Gastroesophageal sphincter (tissue), 4 donors: ENCODE measurements at regions not wholly inside any gene's neighbourhood (a gene's known extent, or its start where the extent isn't known, plus 50 kb on each side); places are given as distances from the start of the nearest gene placed in this dataset.

ENCODE experiments used
- ATAC-seq: fragments of 150-250 bp; one replicate; pipeline ENCODE4 v1.9.1; 2016; ENCODE audit warnings: mild to moderate bottlenecking, moderate library complexity
- H3K27ac ChIP-seq, 4 donors: fragments of 200-600 bp; sonication (generic) in 3 of 4; 1 replicate in 3 of 4; 2 replicates in 1 of 4; pipeline ENCODE4 v1.5.1; 2016 to 2019
- H3K27me3 ChIP-seq: fragments of 200-600 bp; sonication (generic); one replicate; pipeline ENCODE4 v1.5.1; 2019
- H3K36me3 ChIP-seq, 2 donors: fragments of 200-600 bp; sonication (generic); one replicate each; pipeline ENCODE4 v1.5.1; 2019; ENCODE audit warnings: control low read depth in 1 of 2
- H3K4me1 ChIP-seq, 3 donors: fragments of 200-600 bp; sonication (generic); 1 replicate in 2 of 3; 2 replicates in 1 of 3; pipeline ENCODE4 v1.5.1; 2016 to 2019; ENCODE audit warnings: control low read depth in 2 of 3
- H3K4me3 ChIP-seq, 2 donors: fragments of 200-600 bp; sonication (generic); one replicate each; pipeline ENCODE4 v1.5.1; 2019; ENCODE audit warnings: mild to moderate bottlenecking in 1 of 2, moderate library complexity in 1 of 2
- H3K9me3 ChIP-seq, 3 donors: fragments of 200-600 bp; sonication (generic); one replicate each; pipeline ENCODE4 v1.5.1; 2017 to 2019; ENCODE audit warnings: control low read depth in 2 of 3
- CTCF ChIP-seq, 4 experiments: fragments of 200-600 bp in 2 of 4; fragments of 450-650 bp in 2 of 4; sonication (generic) in 1 of 4; IDR thresholded peaks; one replicate each; pipeline ENCODE4 v1.5.1; 2017 to 2019; ENCODE audit warnings: antibody characterized with exemption in 4 of 4, mild to moderate bottlenecking in 2 of 4, moderate library complexity in 2 of 4
- EP300 ChIP-seq: sonication (generic); formaldehyde crosslinking; IDR thresholded peaks from one replicate; pipeline ENCODE4 v1.6.1; 2017; ENCODE audit warnings: antibody characterized with exemption, mild to moderate bottlenecking
- POLR2A ChIP-seq, 2 donors: fragments of 450-650 bp; IDR thresholded peaks; one replicate each; pipeline ENCODE4 v1.6.1; 2017; ENCODE audit warnings: antibody characterized with exemption in 2 of 2, mild to moderate bottlenecking in 2 of 2, moderate library complexity in 1 of 2
- POLR2AphosphoS5 ChIP-seq: sonication (generic); formaldehyde crosslinking; IDR thresholded peaks from one replicate; pipeline ENCODE4 v1.6.1; 2017; ENCODE audit warnings: antibody characterized with exemption
- WGBS, 2 donors: methylation state at CpG; one replicate each; pipeline ENCODE4 v1.1.5; 2018; ENCODE audit warnings: low coverage in 1 of 2; 5-methylcytosine and 5-hydroxymethylcytosine counted together

- no peak overlapping the region for H3K4me3 ChIP-seq
- WGBS, 2 donors = 91 to 100% methylated on average over 1 to 4 of the region's 7 CpGs
- no peak overlapping the region for H3K27ac ChIP-seq
- TF ChIP-seq POLR2A (IDR thresholded peaks at IDR 0.05) (no peak), CTCF (IDR thresholded peaks at IDR 0.05) (no peak), POLR2AphosphoS5 (no peak), EP300 (no peak)
- peaks cover 0 to 21% (median 7%) of the 10 kb centered on the region in 3 donors for H3K4me1 ChIP-seq
- no peak for ATAC-seq
- H3K36me3 ChIP-seq = no peaks in the 10 kb centered on the region
- H3K27me3 ChIP-seq = no peaks in the 10 kb centered on the region
- no peaks in the 10 kb centered on the region for H3K9me3 ChIP-seq
Observed at GRCh38 chrX:39739585-39739984, 358.2 kb downstream of the BCOR start.

- Histone ChIP-seq H3K4me3 (no peak overlapping the region), H3K27ac (no peak overlapping the region), H3K9me3 (no peaks in the 10 kb centered on the region), H3K4me1 (peaks cover 0 to 18% (median 7%) of the 10 kb centered on the region in 3 donors), H3K36me3 (no peaks in the 10 kb centered on the region), H3K27me3 (no peaks in the 10 kb centered on the region)
- no peak for ATAC-seq
- TF ChIP-seq EP300 (no peak), POLR2A (IDR thresholded peaks at IDR 0.05) (no peak), CTCF (IDR thresholded peaks at IDR 0.05) (no peak), POLR2AphosphoS5 (no peak)
- 83 to 85% methylated on average over 1 to 4 of the region's 5 CpGs for WGBS, 2 donors
Observed at GRCh38 chrX:39740078-39740477, 357.7 kb downstream of the BCOR start.

- no peaks in the 10 kb centered on the region for H3K27me3 ChIP-seq
- no peak overlapping the region for H3K4me3 ChIP-seq
- H3K27ac ChIP-seq = no peak overlapping the region
- 88 to 100% methylated on average over 1 of the region's 3 CpGs for WGBS, 2 donors
- H3K36me3 ChIP-seq = no peaks in the 10 kb centered on the region
- TF ChIP-seq POLR2AphosphoS5 = no peak
- TF ChIP-seq CTCF (IDR thresholded peaks at IDR 0.05) = no peak
- no peak for TF ChIP-seq EP300
- TF ChIP-seq POLR2A (IDR thresholded peaks at IDR 0.05) = no peak
- ATAC-seq = no peak
- H3K4me1 ChIP-seq = no peaks in the 10 kb centered on the region
- no peaks in the 10 kb centered on the region for H3K9me3 ChIP-seq
Observed at GRCh38 chrX:39741904-39742303, 355.9 kb downstream of the BCOR start.

GRCh38 chrX:39745818-39746217 lies 351.9 kb downstream of the BCOR start:
- H3K27ac ChIP-seq = no peak overlapping the region
- H3K4me3 ChIP-seq = no peak overlapping the region
- H3K9me3 ChIP-seq = no peaks in the 10 kb centered on the region
- H3K4me1 ChIP-seq = peaks cover 0 to 12% (median 0%) of the 10 kb centered on the region in 3 donors
- ATAC-seq = no peak
- 82% methylated on average over 2 of the region's 2 CpGs; no CpG with 5 or more reads in 1 of the 2 donors for WGBS, 2 donors
- H3K27me3 ChIP-seq = no peaks in the 10 kb centered on the region
- H3K36me3 ChIP-seq = no peaks in the 10 kb centered on the region
- TF ChIP-seq POLR2A (IDR thresholded peaks at IDR 0.05) = no peak
- no peak for TF ChIP-seq CTCF (IDR thresholded peaks at IDR 0.05)
- no peak for TF ChIP-seq EP300
- no peak for TF ChIP-seq POLR2AphosphoS5

- Histone ChIP-seq H3K27me3 (no peaks in the 10 kb centered on the region), H3K9me3 (no peaks in the 10 kb centered on the region), H3K36me3 (no peaks in the 10 kb centered on the region), H3K27ac (no peak overlapping the region), H3K4me3 (no peak overlapping the region), H3K4me1 (peaks cover 0 to 12% (median 0%) of the 10 kb centered on the region in 3 donors)
- WGBS, 2 donors = 28 to 59% methylated on average over 2 to 3 of the region's 5 CpGs
- TF ChIP-seq POLR2AphosphoS5 (peak; percentile 45), EP300 (no peak), POLR2A (IDR thresholded peaks at IDR 0.05) (no peak), CTCF (IDR thresholded peaks at IDR 0.05) (no peak)
- no peak for ATAC-seq
Observed at GRCh38 chrX:39749135-39749534, 348.6 kb downstream of the BCOR start.
